ENCODE measurements at regions not wholly inside any gene's neighbourhood (a gene's known extent, or its start where the extent isn't known, plus 50 kb on each side); places are given as distances from the start of the nearest gene placed in this dataset.
"Not testable (repeated sequence)": the region's sequence is repeated elsewhere in the genome, so short reads cannot be mapped to it uniquely, and the experiment has no call there.

DNA sequence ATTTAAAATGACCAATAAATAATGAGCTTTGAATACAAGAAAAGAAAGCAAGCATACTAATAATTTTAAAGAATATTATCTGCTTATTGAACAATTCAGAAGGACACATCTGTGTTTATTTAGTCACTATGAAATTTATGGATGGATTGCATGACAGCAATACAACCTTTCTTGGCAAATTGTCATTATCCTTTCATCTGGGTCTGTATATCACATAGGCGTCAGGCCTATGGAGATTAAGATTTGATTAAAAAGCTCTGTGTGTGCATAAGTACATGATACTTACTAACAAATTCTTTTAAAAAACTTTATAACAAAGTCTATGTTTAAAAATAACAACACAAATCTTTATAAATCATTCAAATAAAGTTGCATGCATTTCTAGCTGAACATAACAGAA is 1394.4 kb downstream of the KHDRBS2 start:
- no TSS peak for BruUV-seq (replicated peaks)
- no peak overlapping the region for H3K4me3 ChIP-seq
- WGBS (ENCODE audit: insufficient coverage, insufficient replicate concordance, low lambda C conversion rate, missing lambda C conversion rate) = 44% methylated on average over 1 of the region's 1 CpG
- no peak overlapping the region for H3K4me2 ChIP-seq (ENCODE audit: control insufficient read depth, insufficient read depth)
- H3K36me3 ChIP-seq (ENCODE audit: control insufficient read depth in 2 of 2, insufficient read depth in 2 of 2, low read length in 1 of 2) = no peaks in the 10 kb centered on the region
- no peaks in the 10 kb centered on the region for H3K9me3 ChIP-seq (replicated peaks; ENCODE audit: control insufficient read depth, insufficient read depth, low read length)
- no peak overlapping the region for H2AFZ ChIP-seq (ENCODE audit: control insufficient read depth, low read depth, low read length)
- no peaks in the 10 kb centered on the region for H3K79me2 ChIP-seq (ENCODE audit: control insufficient read depth, insufficient read depth, low read length)
- ATAC-seq = no peak
- H3K27me3 ChIP-seq (replicated peaks in 1 of 2; ENCODE audit: control insufficient read depth in 2 of 2, insufficient read depth in 2 of 2, low read length in 1 of 2) = no peaks in the 10 kb centered on the region
- SMC1A ChIA-PET (ENCODE audit: uncharacterized antibody, unreplicated experiment) = no interaction called here
- H3K4me1 ChIP-seq (ENCODE audit: control insufficient read depth, insufficient read depth, low read length) = no peaks in the 10 kb centered on the region
- H3K27ac ChIP-seq (ENCODE audit: control insufficient read depth, insufficient read depth) = no peak overlapping the region
- POLR2A ChIA-PET = no interaction called here
- no peak overlapping the region for H3K9ac ChIP-seq (ENCODE audit: control insufficient read depth, insufficient read depth, low read length)
- FAIRE-seq = no peak
- in situ Hi-C loops (cut with MboI) = no loop called here
- TF ChIP-seq SMAD5 (IDR thresholded peaks at IDR 0.05; ENCODE audit: low read depth) (no peak), PKNOX1 (IDR thresholded peaks at IDR 0.05) (no peak), CHD1 (IDR thresholded peaks at IDR 0.05; ENCODE audit: low read depth, low read length) (no peak), GATAD2B (conservative IDR thresholded peaks at IDR 0.05; ENCODE audit: low read depth) (no peak)
- DNase-seq (ENCODE audit: low read depth, low spot score) = no peak
- intact Hi-C loops (cut with micrococcal nuclease; ENCODE audit: unreplicated experiment) = no loop called here
- RAD21 ChIA-PET (ENCODE audit: unreplicated experiment) = no interaction called here
- no peaks in the 10 kb centered on the region for H4K20me1 ChIP-seq (ENCODE audit: control insufficient read depth, insufficient read depth)
- CTCF ChIA-PET = no interaction called here

- ATAC-seq; SMC1A ChIA-PET (ENCODE audit: uncharacterized antibody, unreplicated experiment); BruUV-seq (replicated peaks); H3K36me3 ChIP-seq (ENCODE audit: control insufficient read depth in 2 of 2, insufficient read depth in 2 of 2, low read length in 1 of 2); CTCF ChIA-PET; H2AFZ ChIP-seq (ENCODE audit: control insufficient read depth, low read depth, low read length); H3K79me2 ChIP-seq (ENCODE audit: control insufficient read depth, insufficient read depth, low read length); POLR2A ChIA-PET; H3K27ac ChIP-seq (ENCODE audit: control insufficient read depth, insufficient read depth); H4K20me1 ChIP-seq (ENCODE audit: control insufficient read depth, insufficient read depth); H3K27me3 ChIP-seq (replicated peaks in 1 of 2; ENCODE audit: control insufficient read depth in 2 of 2, insufficient read depth in 2 of 2, low read length in 1 of 2); DNase-seq (ENCODE audit: low read depth, low spot score); H3K9me3 ChIP-seq (replicated peaks; ENCODE audit: control insufficient read depth, insufficient read depth, low read length); FAIRE-seq; intact Hi-C loops (cut with micrococcal nuclease; ENCODE audit: unreplicated experiment); H3K4me1 ChIP-seq (ENCODE audit: control insufficient read depth, insufficient read depth, low read length); H3K4me3 ChIP-seq; H3K4me2 ChIP-seq (ENCODE audit: control insufficient read depth, insufficient read depth); RAD21 ChIA-PET (ENCODE audit: unreplicated experiment); H3K9ac ChIP-seq (ENCODE audit: control insufficient read depth, insufficient read depth, low read length); in situ Hi-C loops (cut with MboI): not testable (repeated sequence)
- WGBS (ENCODE audit: insufficient coverage, insufficient replicate concordance, low lambda C conversion rate, missing lambda C conversion rate) = 0% methylated on average over 2 of the region's 3 CpGs
Measured at GRCh38 chr6:60877396-60877795, 1408.6 kb downstream of the KHDRBS2 start.

DNA sequence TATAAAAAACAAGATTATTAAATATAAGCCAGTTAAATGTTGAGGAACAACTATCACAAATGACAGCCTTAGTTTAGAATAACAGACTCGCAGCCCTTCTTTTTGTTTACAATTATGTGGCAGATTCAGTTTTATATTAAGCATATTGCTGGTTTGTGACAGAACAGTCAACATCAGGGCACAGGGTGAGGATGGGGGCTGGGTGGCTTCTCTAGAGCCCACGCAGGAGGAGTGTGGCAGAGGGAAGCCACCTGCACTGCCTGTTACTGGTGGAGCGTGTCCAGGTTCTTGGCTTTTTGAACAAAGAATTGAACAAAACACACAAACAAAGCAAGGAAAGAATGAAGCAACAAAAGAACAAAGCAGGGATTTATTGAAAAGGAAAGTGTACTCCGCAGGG is 1415.2 kb downstream of the KHDRBS2 start:
- BruUV-seq (replicated peaks); ATAC-seq; H4K20me1 ChIP-seq (ENCODE audit: control insufficient read depth, insufficient read depth); H3K36me3 ChIP-seq (ENCODE audit: control insufficient read depth in 2 of 2, insufficient read depth in 2 of 2, low read length in 1 of 2); intact Hi-C loops (cut with micrococcal nuclease; ENCODE audit: unreplicated experiment); H3K9ac ChIP-seq (ENCODE audit: control insufficient read depth, insufficient read depth, low read length); H3K4me2 ChIP-seq (ENCODE audit: control insufficient read depth, insufficient read depth); H2AFZ ChIP-seq (ENCODE audit: control insufficient read depth, low read depth, low read length); H3K27me3 ChIP-seq (replicated peaks in 1 of 2; ENCODE audit: control insufficient read depth in 2 of 2, insufficient read depth in 2 of 2, low read length in 1 of 2); RAD21 ChIA-PET (ENCODE audit: unreplicated experiment); FAIRE-seq; H3K4me3 ChIP-seq; DNase-seq (ENCODE audit: low read depth, low spot score); CTCF ChIA-PET; in situ Hi-C loops (cut with MboI); POLR2A ChIA-PET; SMC1A ChIA-PET (ENCODE audit: uncharacterized antibody, unreplicated experiment); H3K4me1 ChIP-seq (ENCODE audit: control insufficient read depth, insufficient read depth, low read length); H3K9me3 ChIP-seq (replicated peaks; ENCODE audit: control insufficient read depth, insufficient read depth, low read length); H3K79me2 ChIP-seq (ENCODE audit: control insufficient read depth, insufficient read depth, low read length); H3K27ac ChIP-seq (ENCODE audit: control insufficient read depth, insufficient read depth): not testable (repeated sequence)
- WGBS (ENCODE audit: insufficient coverage, insufficient replicate concordance, low lambda C conversion rate, missing lambda C conversion rate) = 5% methylated on average over 4 of the region's 4 CpGs

Measured in GM12878 (cell line).